ENCODE measurements at regions not wholly inside any gene's neighbourhood (a gene's known extent, or its start where the extent isn't known, plus 50 kb on each side); places are given as distances from the start of the nearest gene placed in this dataset.
"Not testable (repeated sequence)": the region's sequence is repeated elsewhere in the genome, so short reads cannot be mapped to it uniquely, and the experiment has no call there.

DNA sequence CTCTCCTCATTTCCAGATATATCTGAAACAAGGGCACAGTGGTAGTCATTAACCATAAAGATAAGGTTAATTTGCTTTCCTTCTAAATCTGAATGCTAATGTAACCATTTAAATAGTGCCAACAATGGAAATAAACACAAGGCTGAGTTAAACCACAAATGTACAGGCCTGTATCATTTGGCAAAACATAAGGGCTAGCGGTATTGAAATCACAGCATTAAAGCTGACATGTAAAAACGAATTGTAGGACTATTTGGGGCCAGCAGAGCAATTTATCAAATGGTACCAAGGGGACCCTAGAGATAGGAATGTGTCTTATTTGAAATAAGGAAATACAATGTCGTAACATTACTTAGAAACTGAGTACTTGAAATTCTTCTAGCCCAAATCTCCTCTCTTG is 247.5 kb upstream of the RPS23 start:
- DNase-seq: no peak

DNA sequence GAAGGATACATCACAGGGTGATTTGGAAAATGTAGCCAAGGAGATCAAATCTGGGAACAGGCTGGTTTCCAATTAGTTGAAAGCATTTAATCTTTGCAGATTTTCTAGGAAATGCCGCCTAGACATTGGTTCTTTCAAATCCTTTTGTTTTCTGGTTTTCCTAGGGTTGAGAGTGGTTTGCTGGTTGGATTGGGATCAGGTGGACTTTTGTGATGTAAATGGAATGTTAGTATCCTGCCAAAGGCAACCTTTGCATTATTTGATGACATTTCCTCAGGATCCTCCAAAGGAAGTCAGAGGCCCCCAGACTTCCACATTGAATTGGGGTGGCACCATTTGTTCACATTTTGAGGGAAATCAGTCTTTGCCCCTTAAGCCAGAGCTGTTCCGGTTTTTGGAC is 245.5 kb upstream of the RPS23 start:
- DNase-seq: no peak

DNA sequence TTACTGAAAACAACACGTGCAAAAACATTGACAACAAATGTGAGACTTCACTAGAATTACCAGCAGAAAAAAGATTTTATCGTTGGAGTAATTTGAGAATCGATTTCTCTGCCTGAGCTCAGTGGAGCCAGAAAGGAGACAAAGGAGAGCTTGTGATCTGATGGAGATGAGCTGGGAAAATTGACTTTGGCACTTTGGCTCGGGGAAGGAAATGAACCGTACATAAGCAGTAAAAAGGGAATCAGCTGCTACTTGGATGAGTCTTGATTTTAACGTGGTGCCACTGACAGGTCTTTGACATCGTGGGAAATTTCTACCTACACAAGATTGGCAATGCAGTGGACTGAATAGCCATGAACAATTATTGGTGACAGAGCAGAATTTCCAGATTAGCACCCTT is 244.7 kb upstream of the RPS23 start:
- no peak for DNase-seq

DNA sequence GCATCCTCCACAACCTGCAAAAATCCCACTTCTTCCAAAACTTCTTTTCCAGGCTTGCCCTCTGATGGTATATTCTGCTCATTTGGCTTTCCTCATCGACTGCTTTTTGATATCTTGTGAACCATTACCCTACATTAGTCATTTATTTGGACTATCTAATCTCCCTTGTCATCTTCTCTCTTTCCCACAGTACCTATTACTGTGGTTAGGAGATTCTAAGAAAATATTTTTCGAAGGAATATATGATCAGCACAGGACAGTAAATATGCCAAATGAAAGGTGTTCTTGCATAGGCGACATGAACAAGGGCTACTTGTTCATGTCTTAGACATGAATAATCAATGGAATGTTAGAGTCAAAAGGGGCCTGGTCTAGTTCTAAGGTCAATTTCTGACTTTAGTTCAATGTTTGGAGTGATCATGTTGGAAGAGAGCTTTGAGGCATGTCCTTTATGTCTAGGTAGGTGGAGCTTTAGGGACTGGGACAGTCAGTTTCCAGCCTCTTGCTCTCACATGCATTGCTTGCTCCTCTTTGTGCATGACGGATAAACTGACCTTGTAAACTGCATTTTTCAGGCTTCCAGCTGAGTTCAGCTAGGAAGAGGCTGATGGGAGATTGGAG is 243.4 kb upstream of the RPS23 start:
- DNase-seq: no peak

DNA sequence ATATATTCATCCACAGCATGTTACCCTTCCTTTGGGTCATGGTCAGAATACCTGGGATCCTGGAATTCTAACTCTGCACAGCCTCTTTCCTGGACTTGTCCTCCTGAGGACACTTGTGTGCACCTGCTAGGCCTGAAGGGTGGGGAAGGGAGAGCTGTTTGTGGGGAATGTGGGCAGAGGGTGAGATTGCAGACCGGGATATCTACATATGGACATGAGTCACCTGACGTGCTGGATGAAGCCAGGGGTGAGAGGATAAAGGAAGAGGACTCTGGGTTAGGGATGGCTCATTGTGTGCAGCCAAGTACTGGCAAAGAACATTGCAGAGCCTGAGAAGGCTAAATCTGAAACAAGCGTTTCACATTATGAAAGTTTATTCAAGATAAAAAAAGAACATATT is 241.4 kb upstream of the RPS23 start:
- no peak for DNase-seq

DNA sequence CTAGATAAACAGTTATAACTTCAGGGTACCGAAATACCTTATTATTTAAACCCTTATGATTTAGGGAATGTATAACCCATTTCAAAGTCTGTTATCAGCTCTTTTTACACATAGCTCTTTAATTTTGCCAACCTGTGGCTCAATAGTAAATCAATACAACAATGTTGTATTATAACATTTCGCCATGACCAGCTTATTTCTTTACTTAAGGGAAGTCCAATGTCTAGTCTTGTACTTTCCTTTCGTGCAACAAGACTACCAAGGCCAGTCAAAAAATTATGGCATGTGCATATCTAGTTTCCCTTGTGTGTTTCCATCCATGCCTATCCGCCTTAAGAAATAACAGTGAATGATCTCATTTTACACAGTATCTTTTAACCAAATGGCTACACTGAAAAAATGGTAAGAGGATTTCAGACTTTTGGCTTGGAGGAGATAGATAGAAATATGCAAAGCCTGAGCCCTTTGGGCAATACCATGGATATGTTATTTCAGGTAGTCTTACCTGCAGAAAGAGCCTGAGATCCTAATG is 239.5 kb upstream of the RPS23 start:
- no peak for DNase-seq

DNA sequence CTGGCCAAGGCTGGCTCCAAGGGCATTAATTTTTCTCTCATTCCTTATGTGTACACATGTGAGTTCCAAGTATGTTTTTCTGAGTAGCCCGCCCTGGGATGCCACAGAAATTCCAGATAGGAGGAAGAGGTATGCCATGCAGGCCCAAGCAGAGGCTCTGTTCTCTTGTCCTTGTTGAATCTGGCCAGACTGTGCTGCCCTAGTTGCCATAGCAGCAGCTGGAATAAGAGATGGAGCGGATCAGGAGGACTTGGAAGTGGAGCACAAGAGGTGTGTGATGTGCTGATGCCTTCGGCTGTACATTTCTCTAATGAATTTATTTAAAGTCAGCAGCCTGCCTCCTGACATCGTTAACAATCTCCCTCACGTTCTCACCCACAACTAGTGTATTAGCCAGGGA is 235.6 kb upstream of the RPS23 start:
- no peak for DNase-seq

DNA sequence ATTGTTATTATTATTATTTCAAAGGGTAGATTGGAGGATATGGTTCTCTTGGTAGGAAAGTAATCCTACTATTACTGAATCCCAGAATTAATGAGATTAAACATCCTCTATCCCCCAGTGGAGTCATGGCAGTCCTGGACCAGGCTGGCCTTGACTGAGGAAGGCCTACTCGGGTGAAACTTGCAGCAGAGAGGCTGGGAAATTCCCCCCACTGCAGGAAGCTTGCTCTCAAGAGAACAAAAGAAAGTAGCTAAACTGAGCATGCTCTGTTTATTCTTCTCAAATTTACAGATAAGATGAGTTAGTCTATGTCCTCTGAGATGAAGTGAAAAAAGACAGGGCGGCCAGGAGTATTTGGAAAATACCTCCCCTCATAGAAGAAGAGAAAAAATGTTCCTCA is 233.9 kb upstream of the RPS23 start:
- no peak for DNase-seq

DNA sequence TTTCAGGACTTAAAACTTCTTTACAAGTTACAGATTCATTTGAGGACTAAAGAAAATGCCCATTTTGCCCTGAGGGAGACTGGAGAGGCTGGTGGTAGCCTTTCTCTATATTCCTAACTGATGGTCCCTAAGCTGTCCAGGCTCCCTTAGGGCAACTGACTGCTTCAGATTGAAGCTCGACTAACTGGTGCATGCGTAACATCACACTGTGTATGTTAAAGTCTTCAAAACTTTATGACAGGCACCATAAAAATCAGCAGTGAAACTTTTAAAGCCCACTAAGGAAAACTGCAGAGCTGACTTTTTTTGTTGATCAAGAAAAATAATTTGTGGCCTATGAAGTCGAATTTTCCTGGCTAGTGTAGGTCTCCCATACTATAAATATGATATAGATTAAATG is 233.0 kb upstream of the RPS23 start:
- DNase-seq: no peak

DNA sequence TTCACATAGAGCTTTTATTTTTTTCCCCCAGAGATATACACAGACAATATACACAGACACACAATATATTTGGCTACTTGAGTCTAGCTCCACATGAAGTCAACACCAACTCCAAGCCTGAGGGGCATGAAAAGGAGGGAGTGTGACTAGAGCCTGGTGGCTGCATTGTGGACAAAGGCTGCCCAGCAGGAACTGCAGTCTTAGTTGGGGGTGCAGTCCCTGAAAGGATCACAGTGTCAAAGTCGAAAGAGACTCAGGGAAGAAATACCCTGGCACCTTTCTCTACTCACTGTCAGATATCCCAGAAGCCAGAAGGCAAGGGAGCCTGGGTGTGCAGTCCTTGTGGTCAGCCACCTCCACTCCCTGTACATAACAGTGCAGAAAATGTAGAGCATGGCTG is 231.6 kb upstream of the RPS23 start:
- no peak for DNase-seq

DNA sequence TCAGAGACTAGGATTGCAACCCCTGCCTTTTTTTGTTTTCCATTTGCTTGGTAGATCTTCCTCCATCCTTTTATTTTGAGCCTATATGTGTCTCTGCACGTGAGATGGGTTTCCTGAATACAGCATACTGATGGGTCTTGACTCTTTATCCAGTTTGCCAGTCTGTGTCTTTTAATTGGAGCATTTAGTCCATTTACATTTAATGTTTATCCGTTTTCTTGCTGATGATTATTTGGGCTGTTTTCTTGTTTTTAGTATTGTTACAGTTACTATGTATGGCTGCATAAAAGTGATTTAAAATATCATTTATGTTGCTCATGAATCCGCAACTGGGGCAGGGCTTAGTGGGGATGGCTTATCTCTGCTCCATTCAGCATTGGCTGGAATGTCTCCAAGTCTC is 228.2 kb upstream of the RPS23 start:
- not testable (repeated sequence) for DNase-seq

DNA sequence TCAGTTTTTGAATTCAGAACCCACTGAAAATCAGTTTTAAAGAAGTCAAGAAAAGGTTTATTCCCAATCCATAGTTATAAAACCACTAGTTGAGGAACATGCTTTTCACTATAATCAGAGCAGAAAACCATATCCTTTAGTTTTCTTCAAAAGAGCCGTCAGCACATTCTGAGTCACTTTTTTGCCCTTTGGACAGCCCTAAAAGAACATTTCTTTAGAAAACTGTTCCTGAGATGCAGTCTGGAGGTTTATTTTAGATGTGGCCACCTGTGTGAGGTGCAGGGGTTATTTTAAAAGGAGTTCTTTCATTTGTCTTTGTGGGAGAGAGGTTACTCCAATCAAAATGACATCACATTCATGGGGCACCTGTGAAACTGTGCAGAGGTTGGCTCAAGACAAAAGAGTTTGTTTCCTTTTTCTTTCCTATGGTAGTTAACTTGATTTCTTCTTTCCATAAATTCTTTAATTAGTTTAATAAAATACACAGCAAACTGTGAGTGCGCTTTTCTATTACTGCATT is 221.6 kb upstream of the RPS23 start:
- DNase-seq: no peak

DNA sequence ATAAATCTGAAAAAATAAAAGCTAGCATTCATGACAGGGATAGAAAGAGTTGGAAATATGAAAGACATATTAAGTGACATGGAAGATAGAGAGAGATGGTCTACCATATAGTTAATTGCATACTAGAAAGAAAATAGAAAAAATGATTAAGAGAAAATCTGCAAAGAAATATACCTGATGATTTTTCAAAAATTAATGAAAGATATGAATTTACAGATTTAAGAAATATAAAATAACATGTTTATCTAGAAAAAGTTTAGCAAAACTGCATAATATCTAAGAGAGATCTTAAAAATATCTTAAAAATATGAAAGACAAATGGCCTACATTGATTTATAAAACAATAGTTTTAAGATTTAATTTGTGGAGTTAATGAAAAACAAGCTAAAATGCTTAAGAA is 219.1 kb upstream of the RPS23 start:
- no peak for DNase-seq

DNA sequence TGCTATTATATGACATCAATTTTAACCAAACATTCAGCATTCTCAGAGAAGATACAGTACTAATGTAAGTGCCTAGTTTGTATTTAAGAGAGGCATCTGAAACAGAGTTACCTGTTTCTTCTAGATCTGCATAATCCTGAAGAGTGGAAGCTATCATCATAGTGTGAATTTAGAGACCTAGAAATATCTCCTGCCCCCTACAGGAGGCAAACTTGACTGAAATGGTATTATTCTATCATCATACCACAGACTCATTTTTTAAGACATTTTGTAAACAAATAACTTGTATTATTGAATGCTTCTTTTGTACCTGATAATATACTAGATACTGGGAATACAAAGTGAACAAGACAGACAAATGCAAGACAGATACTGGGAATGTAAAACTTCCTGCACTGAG is 216.8 kb upstream of the RPS23 start:
- no peak for DNase-seq

DNA sequence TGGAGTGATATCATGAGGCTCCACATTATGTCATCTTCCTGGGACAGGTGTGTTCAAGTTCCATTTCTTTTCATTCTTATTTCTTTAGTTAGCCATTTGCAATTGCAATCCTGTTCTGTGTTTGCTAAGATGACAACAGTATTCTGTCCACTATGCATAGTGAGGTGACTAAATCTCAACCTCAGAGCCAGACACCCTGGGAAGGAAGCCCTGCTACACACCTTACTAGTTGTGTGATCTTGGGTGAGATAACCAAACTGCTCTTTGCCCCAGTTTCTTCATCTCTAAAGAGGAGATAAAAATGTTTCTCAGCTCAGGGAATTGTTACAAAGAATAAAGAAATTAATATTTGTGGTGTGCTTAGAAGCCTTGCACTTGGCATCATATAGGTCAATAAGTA is 215.1 kb upstream of the RPS23 start:
- DNase-seq: no peak

DNA sequence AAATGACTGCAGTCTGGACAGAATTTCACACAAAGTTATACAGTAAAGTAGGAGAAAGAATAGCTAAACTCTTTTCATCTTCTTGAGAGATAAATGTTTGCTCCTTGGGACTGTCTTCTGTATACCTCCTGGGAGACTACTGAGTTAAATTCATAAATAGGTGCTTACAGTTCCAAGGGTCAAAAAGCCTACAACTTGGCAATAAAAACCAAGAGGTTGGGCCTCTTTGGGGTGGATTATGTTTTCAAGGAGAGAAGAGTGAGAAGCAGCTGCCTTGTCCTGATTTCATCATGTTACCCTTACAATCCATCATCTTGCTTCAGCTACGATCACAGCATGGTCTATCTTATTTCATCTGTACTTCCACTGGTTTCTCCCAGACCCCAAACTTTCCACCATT is 213.2 kb upstream of the RPS23 start:
- no peak for DNase-seq

DNA sequence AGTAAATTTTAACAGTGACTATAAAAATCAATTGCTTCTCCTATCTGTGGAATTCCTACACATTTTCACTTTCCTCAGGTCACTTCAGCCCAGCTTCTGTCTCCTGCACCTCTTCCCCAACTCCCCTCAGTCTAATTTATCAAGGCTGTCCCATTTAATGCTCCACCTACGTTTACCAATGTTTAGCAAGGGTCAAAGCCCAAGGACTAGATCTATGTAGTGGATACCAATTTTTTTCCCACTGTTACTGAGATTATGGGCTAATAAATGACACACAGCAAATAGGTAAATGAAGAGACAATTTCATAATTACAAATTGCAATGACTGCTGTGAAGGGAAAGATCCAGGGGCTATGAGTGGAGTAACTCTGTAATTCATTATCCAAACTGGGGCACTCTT is 211.5 kb upstream of the RPS23 start:
- DNase-seq: no peak

DNA sequence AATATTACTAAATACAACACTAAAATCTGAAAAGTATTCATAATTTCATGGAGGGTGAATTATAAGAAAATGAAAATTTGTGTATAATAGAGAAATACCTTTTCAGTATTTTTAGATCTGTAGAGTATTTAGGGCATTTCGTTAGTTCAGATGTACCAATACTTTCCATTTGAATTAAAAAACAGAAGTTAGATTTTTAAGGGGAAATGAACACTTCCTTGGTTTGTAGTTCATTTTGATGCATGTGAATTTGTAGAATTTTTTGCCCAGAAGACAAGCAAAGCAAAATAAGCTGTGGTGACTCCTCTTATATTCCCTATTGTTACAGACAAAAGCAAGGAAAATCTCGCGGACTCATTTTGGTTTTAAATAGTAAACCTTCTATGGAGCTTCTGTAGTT is 209.0 kb upstream of the RPS23 start:
- no peak for DNase-seq

DNA sequence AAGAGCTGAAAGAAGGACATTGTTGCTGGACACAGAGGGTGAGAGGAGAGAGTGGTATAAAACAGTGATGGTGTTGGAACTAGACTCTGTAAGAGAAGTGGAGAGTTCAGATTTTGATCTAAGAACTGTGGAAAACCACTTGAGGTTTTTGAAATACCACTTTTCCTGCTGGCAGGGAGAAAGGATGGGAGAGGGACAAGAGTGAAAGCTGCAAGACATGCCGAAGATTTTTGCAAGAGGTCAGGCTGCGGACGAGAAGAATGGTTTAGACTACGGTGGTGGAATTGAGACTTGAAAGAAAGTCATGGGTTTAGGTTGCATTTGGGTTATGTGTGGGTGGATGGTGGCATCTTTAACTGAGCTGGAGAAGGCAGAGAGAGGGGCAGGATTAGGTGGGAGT is 202.2 kb upstream of the RPS23 start:
- DNase-seq: no peak

DNA sequence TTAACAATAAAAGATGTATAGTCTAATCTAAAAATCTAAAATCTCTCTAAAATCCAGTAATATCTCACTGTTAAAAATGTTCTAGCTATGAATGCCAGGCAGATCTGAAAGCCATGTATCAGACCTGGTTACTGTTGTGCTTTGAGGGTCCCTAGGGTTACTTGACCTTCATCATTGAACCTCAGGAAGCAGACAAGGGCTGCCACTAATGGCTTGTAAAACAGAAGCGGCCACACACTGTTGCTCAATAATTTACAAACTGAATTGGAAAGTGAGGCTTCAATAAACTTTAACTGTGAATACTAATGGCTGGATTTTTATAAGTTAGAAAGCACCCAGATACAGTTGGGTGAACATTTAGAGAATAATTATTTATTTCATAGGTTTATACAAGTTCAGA is 198.0 kb upstream of the RPS23 start:
- DNase-seq: no peak

DNA sequence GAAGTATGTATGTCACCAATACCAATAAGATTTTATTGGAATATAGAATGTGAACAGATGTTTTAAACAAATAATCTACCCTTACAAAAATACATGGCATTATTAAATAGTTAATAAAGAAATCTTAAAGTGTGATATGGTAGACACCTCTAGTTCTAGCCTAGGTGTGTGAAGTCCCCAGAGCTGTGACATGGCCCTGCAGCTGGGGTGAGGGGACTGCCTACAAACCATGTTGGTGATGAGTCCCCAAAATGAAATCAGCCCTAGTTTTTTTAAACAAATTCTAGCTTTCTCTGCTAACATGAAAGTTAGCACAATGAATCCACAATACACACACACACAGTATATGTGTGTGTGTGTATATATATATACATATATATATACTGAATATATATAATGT is 195.1 kb upstream of the RPS23 start:
- no peak for DNase-seq

DNA sequence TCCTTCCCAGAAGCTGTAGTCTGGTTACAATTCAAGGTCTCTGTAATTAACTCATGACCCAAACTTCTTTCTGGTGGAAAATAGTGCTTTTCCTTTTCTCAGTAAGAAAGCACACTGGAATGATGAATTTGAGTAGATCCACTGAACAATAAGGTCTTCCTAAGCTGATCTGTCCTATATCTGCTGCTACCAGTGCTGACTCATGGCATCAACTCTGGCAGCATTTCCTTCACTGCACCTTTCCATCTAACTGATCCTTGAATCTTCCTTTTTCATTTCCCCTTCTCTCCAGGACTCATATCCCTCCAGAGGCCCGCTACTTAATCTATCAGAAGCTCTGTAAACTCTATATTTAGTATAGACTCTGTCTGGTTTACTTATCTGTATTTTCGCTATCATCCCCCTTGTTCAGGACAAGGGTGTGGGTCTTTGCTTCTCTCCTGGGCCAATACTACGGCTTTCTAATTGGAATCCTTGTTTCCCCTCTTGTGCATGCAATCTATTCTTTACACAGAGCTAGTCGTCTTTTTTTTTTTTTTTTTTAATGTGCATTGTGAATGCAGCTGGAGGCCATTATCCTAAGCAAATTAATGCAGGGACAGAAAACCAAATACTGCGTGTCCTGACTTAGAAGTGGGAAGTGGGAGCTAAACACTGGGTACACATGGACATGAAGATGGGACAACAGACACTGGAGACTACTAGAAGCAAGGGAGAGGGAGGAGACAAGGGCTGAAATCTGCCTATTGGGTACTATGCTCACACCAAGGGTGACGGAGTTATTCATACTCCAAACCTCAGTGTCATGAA is 192.2 kb upstream of the RPS23 start:
- no peak for DNase-seq

DNA sequence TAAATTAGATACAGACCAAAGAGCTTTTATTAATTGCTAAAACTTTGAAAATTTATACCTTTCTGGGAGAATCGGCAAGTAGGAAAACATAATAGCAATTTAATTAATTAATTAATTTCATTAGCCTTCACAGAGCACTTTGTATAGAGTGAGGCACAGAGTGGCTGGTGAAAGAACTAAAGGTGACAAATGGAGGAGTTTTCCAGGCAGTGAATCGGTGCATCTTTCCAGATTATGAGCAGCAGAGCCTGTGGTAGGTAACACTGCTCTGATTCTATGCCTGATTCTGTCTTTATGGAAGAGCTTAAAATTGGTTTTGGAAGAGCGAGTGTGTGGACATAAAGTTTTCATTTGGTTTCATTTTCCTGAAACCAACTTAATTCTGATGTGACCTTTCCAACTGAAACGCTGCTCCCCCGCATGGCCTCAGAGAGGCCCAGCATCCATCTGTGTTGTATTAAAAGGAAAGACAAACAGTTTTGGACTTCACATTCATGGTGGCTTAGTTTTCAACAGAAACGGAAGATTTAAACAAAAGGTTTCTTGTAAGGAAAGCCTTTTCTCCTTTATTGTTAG is 188.9 kb upstream of the RPS23 start:
- no peak for DNase-seq

DNA sequence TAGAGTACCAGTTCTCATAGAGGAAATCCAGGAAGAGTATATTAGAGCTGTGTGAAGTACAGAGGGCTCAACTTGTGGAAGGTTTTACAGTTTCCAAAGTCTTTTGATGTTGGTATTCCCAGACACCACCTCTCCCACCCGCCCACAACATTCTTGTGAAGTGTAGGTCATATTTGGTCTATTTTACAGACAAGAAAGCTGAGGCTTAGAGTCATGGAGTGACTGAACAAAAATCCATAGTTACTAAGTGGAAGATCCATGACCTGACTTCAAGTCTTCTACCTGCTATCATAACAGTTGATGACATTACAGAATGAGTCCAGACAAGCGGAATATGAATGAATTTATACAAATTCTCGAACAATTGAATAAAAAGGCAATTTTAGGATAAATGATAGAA is 187.1 kb upstream of the RPS23 start:
- DNase-seq: no peak

Measured in NCI-H2171 (cell line).